A549 (cell line): ENCODE measurements at regions not wholly inside any gene's neighbourhood (a gene's known extent, or its start where the extent isn't known, plus 50 kb on each side); places are given as distances from the start of the nearest gene placed in this dataset.
A peak's percentile ranks its signal among the peaks of the same experiment; 100 is the strongest.
"Not testable (repeated sequence)": the region's sequence is repeated elsewhere in the genome, so short reads cannot be mapped to it uniquely, and the experiment has no call there.

Experiments
- ATAC-seq, 2 experiments: fragments of 200-7000 bp in 1 of 2; fragments of >200 bp in 1 of 2; cut with Nextera tagmentation in 1 of 2; cut with Tn5 transposase in 1 of 2; 3 replicates each; pipeline versions ENCODE4 v1.8.0 to v1.9.1; 2018 to 2020; ENCODE audit warnings: mild to moderate bottlenecking in 1 of 2, moderate library complexity in 1 of 2
- CTCF ChIA-PET: fragments of 300-600 bp; sonication (Branson Sonifier 250); formaldehyde crosslinking; extraction: SDS; loops from one replicate; lab custom pipeline; 2021; ENCODE audit warnings: antibody characterized with exemption, inconsistent platforms; lab: Yijun Ruan, JAX
- POLR2A ChIA-PET: fragments of 350-600 bp; formaldehyde crosslinking; extraction: SDS; loops from one replicate; lab custom pipeline; 2021; ENCODE audit warnings: antibody characterized with exemption, inconsistent platforms; lab: Yijun Ruan, JAX
- DNase-seq, 2 experiments: peaks; one replicate each; pipeline versions ENCODE4 v3.0.0 to v3.0.0-alpha.2; 2011 to 2016; ENCODE audit warnings: low read depth in 1 of 2, low spot score in 1 of 2
- FAIRE-seq: peaks from 2 replicates; lab custom pipeline; 2011; peaks lifted over from hg19 to GRCh38; lab: Jason Lieb, UNC
- H3K27ac ChIP-seq, 2 experiments: fragments of >200 bp; sonication (Bioruptor Twin); formaldehyde crosslinking; 3 replicates each; pipeline ENCODE4 v1.5.1; 2016 to 2017
- H3K4me1 ChIP-seq: fragments of >200 bp; sonication (Bioruptor Twin); formaldehyde crosslinking; 3 replicates; pipeline ENCODE4 v1.6.1; 2016
- H3K4me2 ChIP-seq: fragments of >200 bp; sonication (Bioruptor Twin); formaldehyde crosslinking; 3 replicates; pipeline ENCODE4 v1.6.1; 2016
- H3K4me3 ChIP-seq: fragments of >200 bp; sonication (Bioruptor Twin); formaldehyde crosslinking; 3 replicates; pipeline ENCODE4 v1.5.1; 2016
- H3K9me3 ChIP-seq: fragments of >200 bp; sonication (Bioruptor Twin); formaldehyde crosslinking; 3 replicates; pipeline ENCODE4 v1.6.1; 2016
- CBX2 ChIP-seq: fragments of 200-600 bp; sonication (generic); IDR thresholded peaks from 2 replicates; pipeline ENCODE4 v1.6.1; 2016; ENCODE audit warnings: low read depth, mild to moderate bottlenecking, borderline replicate concordance
- CHD4 ChIP-seq: fragments of 200-600 bp; sonication (generic); IDR thresholded peaks from 2 replicates; pipeline ENCODE4 v1.6.1; 2016; ENCODE audit warnings: antibody characterized with exemption, mild to moderate bottlenecking, borderline replicate concordance
- E2F6 ChIP-seq: IDR thresholded peaks from 2 replicates; pipeline ENCODE4 v1.6.1; 2012; ENCODE audit warnings: low read depth, borderline replicate concordance
- EHMT2 ChIP-seq: fragments of 200-600 bp; sonication (generic); IDR thresholded peaks from 2 replicates; pipeline ENCODE4 v1.6.1; 2016; ENCODE audit warnings: antibody characterized with exemption, low read depth, mild to moderate bottlenecking, moderate library complexity
- FOSL2 ChIP-seq, 2 experiments: fragments of 450-650 bp in 1 of 2; fragments of >200 bp in 1 of 2; sonication (Bioruptor Twin) in 1 of 2; formaldehyde crosslinking; IDR thresholded peaks; 2 replicates each; pipeline versions ENCODE4 v1.5.0 to v1.6.1; 2016 to 2020; ENCODE audit warnings: mild to moderate bottlenecking in 1 of 2, moderate library complexity in 1 of 2
- HDAC2 ChIP-seq: fragments of 200-600 bp; sonication (generic); IDR thresholded peaks from 2 replicates; pipeline ENCODE4 v1.6.1; 2016
- HEYL ChIP-seq: fragments of 250-450 bp; sonication (Bioruptor Pico); IDR thresholded peaks from 2 replicates; pipeline ENCODE4 v1.8.0; 2021; ENCODE audit warnings: mild to moderate bottlenecking, moderate library complexity
- HOXB5 ChIP-seq: fragments of 250-450 bp; sonication (Bioruptor Pico); IDR thresholded peaks from 2 replicates; pipeline ENCODE4 v1.5.0; 2020; ENCODE audit warnings: mild to moderate bottlenecking, moderate library complexity
- JUN ChIP-seq, 2 experiments: fragments of >200 bp; sonication (Bioruptor Twin); formaldehyde crosslinking; IDR thresholded peaks; 2 replicates in 1 of 2; 3 replicates in 1 of 2; pipeline ENCODE4 v1.6.1; 2016 to 2017
- JUNB ChIP-seq: fragments of >200 bp; sonication (Bioruptor Twin); formaldehyde crosslinking; IDR thresholded peaks from 2 replicates; pipeline ENCODE4 v1.6.1; 2016
- KDM1A ChIP-seq: fragments of 200-600 bp; sonication (generic); IDR thresholded peaks from 2 replicates; pipeline ENCODE4 v1.6.1; 2016; ENCODE audit warnings: low read depth, mild to moderate bottlenecking
- MAFK ChIP-seq: fragments of 450-650 bp; IDR thresholded peaks from 2 replicates; pipeline ENCODE4 v1.6.1; 2014; ENCODE audit not compliant: partially characterized antibody
- MAX ChIP-seq: IDR thresholded peaks from 2 replicates; pipeline ENCODE4 v1.6.1; 2012
- NFE2L2 ChIP-seq: fragments of 150-350 bp; conservative IDR thresholded peaks from 2 replicates; pipeline ENCODE4 v1.6.1; 2014; ENCODE audit warnings: low read length
- NPAS2 ChIP-seq: fragments of 250-450 bp; sonication (Bioruptor Pico); IDR thresholded peaks from 2 replicates; pipeline ENCODE4 v1.8.0; 2022; ENCODE audit warnings: mild to moderate bottlenecking, moderate library complexity, borderline replicate concordance
- POLR2A ChIP-seq: IDR thresholded peaks from 2 replicates; pipeline ENCODE4 v1.6.1; 2012; ENCODE audit warnings: mild to moderate bottlenecking, low read length
- POLR2AphosphoS2 ChIP-seq: conservative IDR thresholded peaks from 2 replicates; pipeline ENCODE4 v1.6.1; 2012; ENCODE audit warnings: low read length, improper control_type of control experiment, inconsistent platforms
- RAD21 ChIP-seq, 2 experiments: fragments of >200 bp in 1 of 2; sonication (Bioruptor Twin) in 1 of 2; formaldehyde crosslinking in 1 of 2; IDR thresholded peaks in 1 of 2; conservative IDR thresholded peaks in 1 of 2; 2 replicates in 1 of 2; 3 replicates in 1 of 2; pipeline ENCODE4 v1.6.1; 2012 to 2018; ENCODE audit warnings: inconsistent platforms in 1 of 2
- RCOR1 ChIP-seq: fragments of 150-350 bp; IDR thresholded peaks from 2 replicates; pipeline ENCODE4 v1.6.1; 2014; ENCODE audit warnings: antibody characterized with exemption, low read length, low read depth
- RFX5 ChIP-seq: fragments of 450-650 bp; IDR thresholded peaks from 2 replicates; pipeline ENCODE4 v1.7.1; 2014; ENCODE audit warnings: antibody characterized with exemption, mild to moderate bottlenecking, moderate library complexity
- SMC3 ChIP-seq: fragments of >200 bp; sonication (Bioruptor Twin); formaldehyde crosslinking; IDR thresholded peaks from 3 replicates; pipeline ENCODE4 v1.6.1; 2018; ENCODE audit warnings: inconsistent platforms
- TP53 ChIP-seq: fragments of 250-450 bp; sonication (Bioruptor Pico); IDR thresholded peaks from 2 replicates; pipeline ENCODE4 v1.5.0; 2021; ENCODE audit warnings: mild to moderate bottlenecking, moderate library complexity
- USF2 ChIP-seq: fragments of 450-650 bp; IDR thresholded peaks from 2 replicates; pipeline ENCODE4 v1.6.1; 2014; ENCODE audit warnings: antibody characterized with exemption
- ZC3H11A ChIP-seq: fragments of 450-650 bp; IDR thresholded peaks from 2 replicates; pipeline ENCODE4 v1.6.1; 2014; ENCODE audit warnings: antibody characterized with exemption, mild to moderate bottlenecking
- WGBS: methylation state at CpG from one replicate; pipeline ENCODE4 v1.1.6; 2017; ENCODE audit errors: missing lambda C conversion rate; 5-methylcytosine and 5-hydroxymethylcytosine counted together

GRCh38 chr5:2093859-2094615 lies 211.3 kb upstream of the IRX4 start:
- no peak for TF ChIP-seq FOSL2 (IDR thresholded peaks at IDR 0.05)
- peak; percentile 51 for TF ChIP-seq FOSL2 (CRISPR knock-in tag; IDR thresholded peaks at IDR 0.05)
- TF ChIP-seq E2F6 = peak; percentile 77
- TF ChIP-seq KDM1A = no peak
- TF ChIP-seq MAX = peak; percentile 80
- TF ChIP-seq, all 56 proteins: peak for 3
- no peak for FAIRE-seq

GRCh38 chr5:2091921-2092320 lies 209.2 kb upstream of the IRX4 start:
- no peak for DNase-seq
- no peaks in the 10 kb centered on the region for H3K9me3 ChIP-seq
- no peak for FAIRE-seq
- CTCF ChIA-PET = no interaction called here
- no peak overlapping the region for H3K4me3 ChIP-seq
- POLR2A ChIA-PET = no interaction called here
- H3K4me1 ChIP-seq = no peaks in the 10 kb centered on the region
- H3K4me2 ChIP-seq = no peak overlapping the region
- TF ChIP-seq POLR2AphosphoS2 = no peak
- TF ChIP-seq SMC3 = no peak
- TF ChIP-seq EHMT2 = no peak
- TF ChIP-seq JUN (IDR thresholded peaks at IDR 0.05) = no peak
- no peak for TF ChIP-seq HOXB5 (CRISPR knock-in tag)
- ATAC-seq = no peak
- 21% methylated on average over 4 of the region's 4 CpGs for WGBS
- no peak overlapping the region for H3K27ac ChIP-seq

More at GRCh38 chr5:2093859-2094615, 211.3 kb upstream of the IRX4 start:
- no peak overlapping the region for H3K4me3 ChIP-seq
- H3K9me3 ChIP-seq = no peaks in the 10 kb centered on the region
- ATAC-seq (peak; percentile 58 to 61; a peak in 5 of 6 replicates), DNase-seq (peak in 1 of 2 experiments; percentile 55)
- CTCF ChIA-PET = no interaction called here
- no peaks in the 10 kb centered on the region for H3K4me1 ChIP-seq
- POLR2A ChIA-PET = no interaction called here
- H3K27ac ChIP-seq = peak overlapping the region in 1 of 2 experiments; percentile 33; a peak in 1 of 6 replicates
- WGBS = 36% methylated on average over 22 of the region's 24 CpGs
- peak overlapping the region; percentile 28; the same call in 1 of the 3 replicates for H3K4me2 ChIP-seq

GRCh38 chr5:2087980-2088379 lies 205.3 kb upstream of the IRX4 start:
- ChIA-PET POLR2A (no interaction called here), CTCF (interaction anchor here (1.2 kb wide), 1 partner anchor 17 kb away, joined by 3 read pairs; no protein-coding TSS in a partner anchor)
- no peak for FAIRE-seq
- Histone ChIP-seq H3K4me2 (no peak overlapping the region), H3K9me3 (no peaks in the 10 kb centered on the region)
- TF ChIP-seq NPAS2 (CRISPR knock-in tag) (no peak), MAFK (peak; percentile 82), CHD4 (no peak)
- TF ChIP-seq, all 56 proteins: peak for 1
- no peak overlapping the region for H3K4me3 ChIP-seq
- no peak for DNase-seq
- H3K27ac ChIP-seq = no peak overlapping the region
- H3K4me1 ChIP-seq = no peaks in the 10 kb centered on the region
- no peak for ATAC-seq
- 0% methylated on average over 2 of the region's 2 CpGs for WGBS

GRCh38 chr5:2075365-2075764 lies 192.6 kb upstream of the IRX4 start:
- ChIA-PET CTCF (no interaction called here), POLR2A (no interaction called here)
- Histone ChIP-seq H3K27ac (no peak overlapping the region), H3K4me3 (no peak overlapping the region), H3K4me2 (no peak overlapping the region), H3K4me1 (no peaks in the 10 kb centered on the region), H3K9me3 (no peaks in the 10 kb centered on the region)
- 30% methylated on average over 5 of the region's 7 CpGs for whole genome bisulfite sequencing
- no peak for FAIRE-seq
- ATAC-seq = no peak
- no peak for DNase-seq
- TF ChIP-seq RAD21 (conservative IDR thresholded peaks at IDR 0.05 in 1 of 2, IDR thresholded peaks at IDR 0.05 in 1 of 2) = no peak

- ChIA-PET CTCF (interaction anchor here (0.9 kb wide), 1 partner anchor 15 kb away, joined by 3 read pairs; no protein-coding TSS in a partner anchor), POLR2A (no interaction called here)
- 23% methylated on average over 5 of the region's 5 CpGs for WGBS
Measured at GRCh38 chr5:2071562-2071961, 188.8 kb upstream of the IRX4 start.

GRCh38 chr5:2070787-2071186 lies 188.1 kb upstream of the IRX4 start:
- peak in 1 of 2 experiments; percentile 52; a peak in 3 of 6 replicates for ATAC-seq
- 62% methylated on average over 4 of the region's 4 CpGs for WGBS

More at GRCh38 chr5:2071562-2071961, 188.8 kb upstream of the IRX4 start:
- no peak overlapping the region for H3K4me3 ChIP-seq
- FAIRE-seq = no peak
- no peak for TF ChIP-seq ZC3H11A
- TF ChIP-seq CBX2 = no peak
- no peak for TF ChIP-seq MAX
- TF ChIP-seq POLR2A = no peak
- TF ChIP-seq TP53 = no peak
- TF ChIP-seq EHMT2 = no peak
- no peak for TF ChIP-seq RFX5
- no peak for TF ChIP-seq HEYL (CRISPR knock-in tag)
- no peak for TF ChIP-seq JUNB
- no peak for TF ChIP-seq USF2
- TF ChIP-seq NFE2L2 = no peak
- no peak for TF ChIP-seq RCOR1
- TF ChIP-seq HDAC2 = no peak
- H3K27ac ChIP-seq = no peak overlapping the region
- H3K4me1 ChIP-seq = no peaks in the 10 kb centered on the region
- no peaks in the 10 kb centered on the region for H3K9me3 ChIP-seq
- H3K4me2 ChIP-seq = no peak overlapping the region
- DNase-seq = no peak
- no peak for ATAC-seq

More at GRCh38 chr5:2070787-2071186, 188.1 kb upstream of the IRX4 start:
- peak in 1 of 2 experiments; percentile 37 for DNase-seq
- CTCF ChIA-PET = interaction anchor here (0.9 kb wide), 1 partner anchor 14 kb away, joined by 3 read pairs; no protein-coding TSS in a partner anchor
- POLR2A ChIA-PET, FAIRE-seq, H3K4me2 ChIP-seq, H3K9me3 ChIP-seq, H3K4me3 ChIP-seq, H3K27ac ChIP-seq, H3K4me1 ChIP-seq: not testable (repeated sequence)
